GM10248 (cell line): ENCODE measurements at regions not wholly inside any gene's neighbourhood (a gene's known extent, or its start where the extent isn't known, plus 50 kb on each side); places are given as distances from the start of the nearest gene placed in this dataset.
"Not testable (repeated sequence)": the region's sequence is repeated elsewhere in the genome, so short reads cannot be mapped to it uniquely, and the experiment has no call there.

Source experiments
- CTCF ChIA-PET: fragments of 300-600 bp; sonication (Branson Sonifier 250); formaldehyde crosslinking; extraction: SDS; loops from one replicate; lab custom pipeline; 2021; ENCODE audit warnings: antibody characterized with exemption; lab: Yijun Ruan, JAX
- POLR2A ChIA-PET: fragments of 350-650 bp; sonication (Branson Sonifier 250); formaldehyde crosslinking; extraction: SDS; loops from one replicate; lab custom pipeline; 2020; ENCODE audit warnings: antibody characterized with exemption; lab: Yijun Ruan, JAX
- DNase-seq: peaks from one replicate; pipeline ENCODE4 v3.0.0; 2012; ENCODE audit errors: extremely low spot score
- CTCF ChIP-seq: IDR thresholded peaks from 2 replicates; pipeline ENCODE4 v1.5.1; 2012; ENCODE audit warnings: mild to moderate bottlenecking, low read depth; ENCODE audit errors: extremely low read depth, missing control alignments, control extremely low read depth

- ChIA-PET CTCF (interaction anchor here (1.2 kb wide), 1 partner anchor 11 kb away, joined by 3 read pairs; no protein-coding TSS in a partner anchor), POLR2A (no interaction called here)
- DNase-seq: no peak
- no peak for TF ChIP-seq CTCF
Observed at GRCh38 chr4:184959786-184960185, 58.5 kb upstream of the HELT start.

- no peak for DNase-seq
- ChIA-PET CTCF (interaction anchor here (1.2 kb wide), 1 partner anchor 12 kb away, joined by 3 read pairs; no protein-coding TSS in a partner anchor), POLR2A (no interaction called here)
- TF ChIP-seq CTCF: no peak
Observed at GRCh38 chr4:184960505-184960971, 57.8 kb upstream of the HELT start.

GRCh38 chr4:184961660-184962059 lies 56.6 kb upstream of the HELT start:
- DNase-seq: no peak
- CTCF ChIA-PET: no interaction called here

GRCh38 chr4:184962125-184962638 lies 56.1 kb upstream of the HELT start:
- TF ChIP-seq CTCF: no peak
- no peak for DNase-seq
- ChIA-PET CTCF (no interaction called here), POLR2A (no interaction called here)

More at GRCh38 chr4:184961660-184962059, 56.6 kb upstream of the HELT start:
- no peak for TF ChIP-seq CTCF
- POLR2A ChIA-PET: no interaction called here

GRCh38 chr4:184965230-184966050 lies 52.9 kb upstream of the HELT start:
- POLR2A ChIA-PET, DNase-seq, CTCF ChIA-PET: not testable (repeated sequence)

- CTCF ChIA-PET, DNase-seq, POLR2A ChIA-PET: not testable (repeated sequence)
Observed at GRCh38 chr4:184966051-184966691, 52.1 kb upstream of the HELT start.

- POLR2A ChIA-PET, DNase-seq, CTCF ChIA-PET: not testable (repeated sequence)
Observed at GRCh38 chr4:184967699-184968098, 50.6 kb upstream of the HELT start.

- CTCF ChIA-PET: interaction anchor here (1.1 kb wide), 1 partner anchor 71 kb away, joined by 4 read pairs; no protein-coding TSS in a partner anchor
- no peak for TF ChIP-seq CTCF
- POLR2A ChIA-PET: no interaction called here
- no peak for DNase-seq
Observed at GRCh38 chr4:184968366-184968765, 49.9 kb upstream of the HELT start.
